ENCODE measurements at regions not wholly inside any gene's neighbourhood (a gene's known extent, or its start where the extent isn't known, plus 50 kb on each side); places are given as distances from the start of the nearest gene placed in this dataset.

- intact Hi-C loops (cut with DNase I; ENCODE audit: low total_unique reads) = no loop called here
- in situ Hi-C loops (cut with MboI; ENCODE audit: low pct_ligation_motif_present in 1 of 4, low pct_unique_long_range_greater_than_20kb in 1 of 4, low sequenced_read_pairs in 3 of 4) = no loop called here
- no peak for DNase-seq
- H3K4me1 ChIP-seq = no peaks in the 10 kb centered on the region
- TF ChIP-seq CTCF (IDR thresholded peaks at IDR 0.05) = no peak
- no peak for TF ChIP-seq EP300 (IDR thresholded peaks at IDR 0.05; ENCODE audit: low read depth)
- TF ChIP-seq POLR2AphosphoS5 (IDR thresholded peaks at IDR 0.05) = no peak
- no peak for TF ChIP-seq POLR2A (IDR thresholded peaks at IDR 0.05)
- H3K9me3 ChIP-seq = no peaks in the 10 kb centered on the region
- H3K27ac ChIP-seq = no peak overlapping the region
- H3K27me3 ChIP-seq = no peaks in the 10 kb centered on the region
- no peak overlapping the region for H3K4me3 ChIP-seq
- WGBS, 2 donors (ENCODE audit: low coverage in 1 of 2) = 92 to 95% methylated on average over 2 of the region's 2 CpGs
- H3K36me3 ChIP-seq = no peaks in the 10 kb centered on the region
Measured at GRCh38 chr4:123031664-123032063, 109.3 kb upstream of the NUDT6 start.

GRCh38 chr4:123034023-123034422 lies 111.6 kb upstream of the NUDT6 start:
- H3K27ac ChIP-seq = no peak overlapping the region
- no peak for DNase-seq
- in situ Hi-C loops (cut with MboI; ENCODE audit: low pct_ligation_motif_present in 1 of 4, low pct_unique_long_range_greater_than_20kb in 1 of 4, low sequenced_read_pairs in 3 of 4) (no loop called here), intact Hi-C loops (cut with DNase I; ENCODE audit: low total_unique reads) (no loop called here)
- H3K36me3 ChIP-seq = no peaks in the 10 kb centered on the region
- TF ChIP-seq POLR2AphosphoS5 (IDR thresholded peaks at IDR 0.05) (no peak), CTCF (IDR thresholded peaks at IDR 0.05) (no peak), POLR2A (IDR thresholded peaks at IDR 0.05) (no peak), EP300 (IDR thresholded peaks at IDR 0.05; ENCODE audit: low read depth) (no peak)
- H3K4me1 ChIP-seq = no peaks in the 10 kb centered on the region
- no peaks in the 10 kb centered on the region for H3K27me3 ChIP-seq
- H3K4me3 ChIP-seq = no peak overlapping the region
- H3K9me3 ChIP-seq = no peaks in the 10 kb centered on the region
- WGBS, 2 donors (ENCODE audit: low coverage in 1 of 2) = 95 to 100% methylated on average over 2 of the region's 2 CpGs

GRCh38 chr4:123035239-123035638 lies 112.8 kb upstream of the NUDT6 start:
- Histone ChIP-seq H3K27me3 (no peaks in the 10 kb centered on the region), H3K4me1 (no peaks in the 10 kb centered on the region), H3K36me3 (no peaks in the 10 kb centered on the region), H3K27ac (no peak overlapping the region), H3K4me3 (no peak overlapping the region), H3K9me3 (no peaks in the 10 kb centered on the region)
- TF ChIP-seq EP300 (IDR thresholded peaks at IDR 0.05; ENCODE audit: low read depth) = no peak
- no peak for TF ChIP-seq CTCF (IDR thresholded peaks at IDR 0.05)
- TF ChIP-seq POLR2A (IDR thresholded peaks at IDR 0.05) = no peak
- TF ChIP-seq POLR2AphosphoS5 (IDR thresholded peaks at IDR 0.05) = no peak
- WGBS, 2 donors (ENCODE audit: low coverage in 1 of 2) = 100% methylated on average over 1 of the region's 1 CpG
- DNase-seq = no peak
- in situ Hi-C loops (cut with MboI; ENCODE audit: low pct_ligation_motif_present in 1 of 4, low pct_unique_long_range_greater_than_20kb in 1 of 4, low sequenced_read_pairs in 3 of 4) = no loop called here
- intact Hi-C loops (cut with DNase I; ENCODE audit: low total_unique reads) = no loop called here

GRCh38 chr4:123037804-123038203 lies 115.4 kb upstream of the NUDT6 start:
- TF ChIP-seq POLR2AphosphoS5 (IDR thresholded peaks at IDR 0.05) (no peak), EP300 (IDR thresholded peaks at IDR 0.05; ENCODE audit: low read depth) (no peak), POLR2A (IDR thresholded peaks at IDR 0.05) (no peak), CTCF (IDR thresholded peaks at IDR 0.05) (no peak)
- H3K4me1 ChIP-seq = no peaks in the 10 kb centered on the region
- H3K36me3 ChIP-seq = peaks cover 0 to under 1% (median 0%) of the 10 kb centered on the region in 4 donors
- no peak for DNase-seq
- H3K27me3 ChIP-seq = no peaks in the 10 kb centered on the region
- H3K27ac ChIP-seq = no peak overlapping the region
- H3K4me3 ChIP-seq = no peak overlapping the region
- intact Hi-C loops (cut with DNase I; ENCODE audit: low total_unique reads) = no loop called here
- 52 to 67% methylated on average over 1 of the region's 1 CpG for WGBS, 2 donors (ENCODE audit: low coverage in 1 of 2)
- H3K9me3 ChIP-seq = peaks cover 6 to 10% of the 10 kb centered on the region in 2 donors
- in situ Hi-C loops (cut with MboI; ENCODE audit: low pct_ligation_motif_present in 1 of 4, low pct_unique_long_range_greater_than_20kb in 1 of 4, low sequenced_read_pairs in 3 of 4) = no loop called here
